ENCODE measurements at regions not wholly inside any gene's neighbourhood (a gene's known extent, or its start where the extent isn't known, plus 50 kb on each side); places are given as distances from the start of the nearest gene placed in this dataset.

DNA sequence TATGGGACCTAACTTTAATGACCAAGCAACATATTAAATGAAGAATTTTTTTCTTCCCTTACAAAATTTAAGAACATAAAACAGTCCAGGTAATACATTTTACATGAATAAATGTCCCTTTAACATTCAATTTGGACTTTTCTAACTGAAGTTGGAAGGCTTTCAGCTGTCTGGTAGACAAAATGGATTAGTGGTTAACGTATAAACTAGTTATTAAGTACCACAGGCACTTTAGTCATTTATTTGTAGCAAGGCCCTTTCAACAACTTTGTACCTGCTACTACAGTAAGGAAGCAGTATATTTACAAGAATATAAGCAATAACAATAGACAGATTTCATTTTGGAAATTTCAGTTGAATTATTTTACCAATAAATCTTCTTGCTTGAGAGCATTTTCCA lies 152.5 kb upstream of the TENT5D start:
- TF ChIP-seq CTCF (IDR thresholded peaks at IDR 0.05) (no peak), EZH2 (IDR thresholded peaks at IDR 0.05; ENCODE audit: borderline replicate concordance, insufficient read depth, low read depth, low read length, poor library complexity, severe bottlenecking) (no peak)
